ENCODE measurements at regions not wholly inside any gene's neighbourhood (a gene's known extent, or its start where the extent isn't known, plus 50 kb on each side); places are given as distances from the start of the nearest gene placed in this dataset.

- TF ChIP-seq CTCF (IDR thresholded peaks at IDR 0.05; ENCODE audit: extremely low read depth in 1 of 2, insufficient read depth in 1 of 2, low read depth in 1 of 2, low read length in 2 of 2) (no peak), POLR2A (IDR thresholded peaks at IDR 0.05; ENCODE audit: low read depth, low read length) (no peak), EZH2 (IDR thresholded peaks at IDR 0.05; ENCODE audit: borderline replicate concordance, low read depth, low read length, severe bottlenecking) (no peak), GATA2 (IDR thresholded peaks at IDR 0.05; ENCODE audit: insufficient read depth, insufficient read length, low read depth, low read length) (no peak), MYC (IDR thresholded peaks at IDR 0.05; ENCODE audit: low read depth, low read length) (no peak), POLR2AphosphoS5 (IDR thresholded peaks at IDR 0.05; ENCODE audit: insufficient read depth, low read depth, low read length) (no peak)
Measured at GRCh38 chr21:27024301-27024700, 57.4 kb upstream of the ADAMTS5 start.
